ENCODE measurements at regions not wholly inside any gene's neighbourhood (a gene's known extent, or its start where the extent isn't known, plus 50 kb on each side); places are given as distances from the start of the nearest gene placed in this dataset.

GRCh38 chr3:1527786-1528185 lies 435.0 kb downstream of the CNTN6 start:
- WGBS (ENCODE audit: insufficient coverage, low coverage, low lambda C conversion rate, missing lambda C conversion rate) = 45% methylated on average over 3 of the region's 4 CpGs
- intact Hi-C loops (cut with DNase I) = no loop called here
- no peaks in the 10 kb centered on the region for H3K36me3 ChIP-seq
- H3K9me3 ChIP-seq = no peaks in the 10 kb centered on the region
- no peak overlapping the region for H3K4me3 ChIP-seq
- ATAC-seq (no peak), DNase-seq (no peak)
- H3K27me3 ChIP-seq = no peaks in the 10 kb centered on the region
- no peak for TF ChIP-seq CTCF (IDR thresholded peaks at IDR 0.05)
- TF ChIP-seq POLR2A (IDR thresholded peaks at IDR 0.05) = no peak
- no peak overlapping the region for H3K27ac ChIP-seq
- no peaks in the 10 kb centered on the region for H3K4me1 ChIP-seq

GRCh38 chr3:1528621-1529020 lies 435.8 kb downstream of the CNTN6 start:
- no peaks in the 10 kb centered on the region for H3K36me3 ChIP-seq
- ATAC-seq = no peak
- 35% methylated on average over 4 of the region's 4 CpGs for WGBS (ENCODE audit: insufficient coverage, low coverage, low lambda C conversion rate, missing lambda C conversion rate)
- intact Hi-C loops (cut with DNase I) = no loop called here
- no peaks in the 10 kb centered on the region for H3K27me3 ChIP-seq
- TF ChIP-seq CTCF (IDR thresholded peaks at IDR 0.05) (no peak), POLR2A (IDR thresholded peaks at IDR 0.05) (no peak)
- DNase-seq = no peak
- H3K27ac ChIP-seq = no peak overlapping the region
- no peaks in the 10 kb centered on the region for H3K9me3 ChIP-seq
- H3K4me1 ChIP-seq = no peaks in the 10 kb centered on the region
- no peak overlapping the region for H3K4me3 ChIP-seq

- no peak for DNase-seq
- WGBS (ENCODE audit: insufficient coverage, low coverage, low lambda C conversion rate, missing lambda C conversion rate) = 16% methylated on average over 4 of the region's 4 CpGs
- Histone ChIP-seq H3K27ac (no peak overlapping the region), H3K27me3 (no peaks in the 10 kb centered on the region), H3K36me3 (no peaks in the 10 kb centered on the region), H3K9me3 (no peaks in the 10 kb centered on the region), H3K4me3 (no peak overlapping the region), H3K4me1 (no peaks in the 10 kb centered on the region)
- TF ChIP-seq CTCF (IDR thresholded peaks at IDR 0.05) (no peak), POLR2A (IDR thresholded peaks at IDR 0.05) (no peak)
- intact Hi-C loops (cut with DNase I) = no loop called here
- ATAC-seq = no peak
Measured at GRCh38 chr3:1529676-1530075, 436.9 kb downstream of the CNTN6 start.

- Histone ChIP-seq H3K4me3 (no peak overlapping the region), H3K4me1 (no peaks in the 10 kb centered on the region), H3K27ac (no peak overlapping the region), H3K27me3 (no peaks in the 10 kb centered on the region), H3K9me3 (no peaks in the 10 kb centered on the region), H3K36me3 (no peaks in the 10 kb centered on the region)
- intact Hi-C loops (cut with DNase I) = no loop called here
- no peak for TF ChIP-seq POLR2A (IDR thresholded peaks at IDR 0.05)
- TF ChIP-seq CTCF (IDR thresholded peaks at IDR 0.05) = no peak
- DNase-seq (no peak), ATAC-seq (no peak)
Measured at GRCh38 chr3:1531981-1532380, 439.2 kb downstream of the CNTN6 start.

DNA sequence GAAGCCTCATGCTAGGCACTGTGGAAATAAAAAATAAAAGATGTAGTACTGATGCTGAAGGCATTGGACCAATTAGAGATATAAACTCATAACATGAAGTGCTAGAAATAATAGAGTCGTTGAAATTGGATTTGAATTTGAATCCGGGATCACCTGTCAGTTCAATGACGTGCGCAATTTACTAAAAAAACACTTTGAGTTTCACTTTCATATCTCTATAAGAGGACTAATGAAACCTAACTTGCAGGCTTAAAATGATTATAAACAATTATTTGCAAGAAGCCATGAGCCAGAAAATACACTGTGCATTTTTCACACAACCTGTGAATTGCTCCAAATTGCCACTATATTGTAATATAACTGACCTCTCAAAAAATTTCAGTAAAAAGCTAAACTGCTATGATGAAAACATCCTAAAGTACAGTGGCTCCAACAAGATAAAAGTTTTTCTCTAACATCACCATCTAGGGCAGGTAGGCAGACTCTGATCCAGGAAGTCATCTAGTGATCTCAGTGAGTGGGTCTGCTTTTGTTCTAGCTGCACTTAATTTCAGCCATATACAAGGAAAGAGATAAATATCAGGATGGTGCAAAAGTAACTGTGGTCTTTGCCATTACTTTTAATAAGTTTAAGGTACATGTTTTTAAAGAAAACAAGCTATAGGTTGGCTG lies 440.2 kb downstream of the CNTN6 start:
- H3K9me3 ChIP-seq = no peaks in the 10 kb centered on the region
- DNase-seq = no peak
- no peak overlapping the region for H3K4me3 ChIP-seq
- H3K27me3 ChIP-seq = no peaks in the 10 kb centered on the region
- no peaks in the 10 kb centered on the region for H3K4me1 ChIP-seq
- intact Hi-C loops (cut with DNase I) = no loop called here
- no peak for ATAC-seq
- H3K36me3 ChIP-seq = no peaks in the 10 kb centered on the region
- H3K27ac ChIP-seq = no peak overlapping the region
- WGBS (ENCODE audit: insufficient coverage, low coverage, low lambda C conversion rate, missing lambda C conversion rate) = 72% methylated on average over 4 of the region's 4 CpGs
- TF ChIP-seq CTCF (IDR thresholded peaks at IDR 0.05) (no peak), POLR2A (IDR thresholded peaks at IDR 0.05) (no peak)

Data from right lobe of liver (tissue), 6 donors.